Muscle of arm (tissue), 1 donor: ENCODE measurements at regions not wholly inside any gene's neighbourhood (a gene's known extent, or its start where the extent isn't known, plus 50 kb on each side); places are given as distances from the start of the nearest gene placed in this dataset.
"Not testable (repeated sequence)": the region's sequence is repeated elsewhere in the genome, so short reads cannot be mapped to it uniquely, and the experiment has no call there.

ENCODE experiments used
- DNase-seq: peaks from one replicate; pipeline ENCODE4 v3.0.0-alpha.2; 2013

- no peak for DNase-seq
These were observed 330.0 kb downstream of the ANTXR2 start for GRCh38 chr4:79743014-79743413.

GRCh38 chr4:79739912-79740311, 331.9 kb upstream of the GK2 start:
- no peak for DNase-seq

GRCh38 chr4:79723507-79723906, 315.5 kb upstream of the GK2 start:
- no peak for DNase-seq

- DNase-seq, result no peak
These were observed 292.3 kb upstream of the GK2 start for GRCh38 chr4:79700356-79700755.

- no peak for DNase-seq
These were observed 289.4 kb upstream of the GK2 start for GRCh38 chr4:79697444-79697843.

- DNase-seq, result not testable (repeated sequence)
These were observed 288.5 kb upstream of the GK2 start for GRCh38 chr4:79696534-79696933.

- DNase-seq, result no peak
These were observed 287.8 kb upstream of the GK2 start for GRCh38 chr4:79695848-79696247.

- DNase-seq, result no peak
These were observed 281.7 kb upstream of the GK2 start for GRCh38 chr4:79689740-79690139.

GRCh38 chr4:79688691-79689090, 280.7 kb upstream of the GK2 start:
- no peak for DNase-seq

- DNase-seq, result no peak
These were observed 279.0 kb upstream of the GK2 start for GRCh38 chr4:79687006-79687405.

- no peak for DNase-seq
These were observed 277.5 kb upstream of the GK2 start for GRCh38 chr4:79685542-79685941.

GRCh38 chr4:79684516-79684915, 276.5 kb upstream of the GK2 start:
- no peak for DNase-seq

GRCh38 chr4:79682801-79683530, 274.9 kb upstream of the GK2 start:
- peak; percentile 54 for DNase-seq

GRCh38 chr4:79682161-79682560, 274.1 kb upstream of the GK2 start:
- DNase-seq, result no peak

- no peak for DNase-seq
These were observed 271.8 kb upstream of the GK2 start for GRCh38 chr4:79679859-79680258.

- DNase-seq, result no peak
These were observed 270.6 kb upstream of the GK2 start for GRCh38 chr4:79678472-79679202.

- DNase-seq, result no peak
These were observed 268.7 kb upstream of the GK2 start for GRCh38 chr4:79676705-79677104.

GRCh38 chr4:79674906-79675305, 266.9 kb upstream of the GK2 start:
- DNase-seq, result not testable (repeated sequence)

- DNase-seq, result no peak
These were observed 265.9 kb upstream of the GK2 start for GRCh38 chr4:79673898-79674297.

GRCh38 chr4:79673377-79673776, 265.3 kb upstream of the GK2 start:
- DNase-seq, result no peak

GRCh38 chr4:79666875-79667274, 258.8 kb upstream of the GK2 start:
- no peak for DNase-seq

- DNase-seq, result no peak
These were observed 258.1 kb upstream of the GK2 start for GRCh38 chr4:79666112-79666511.

- no peak for DNase-seq
These were observed 255.8 kb upstream of the GK2 start for GRCh38 chr4:79663865-79664264.

- no peak for DNase-seq
These were observed 255.1 kb upstream of the GK2 start for GRCh38 chr4:79663141-79663540.
